22Rv1 (cell line): ENCODE measurements at regions not wholly inside any gene's neighbourhood (a gene's known extent, or its start where the extent isn't known, plus 50 kb on each side); places are given as distances from the start of the nearest gene placed in this dataset.

Experiments used
- H3K27ac ChIP-seq: fragments of 450-650 bp; 2 replicates; pipeline ENCODE4 v1.5.1; 2017
- ZFX ChIP-seq: fragments of 450-650 bp; IDR thresholded peaks from 2 replicates; pipeline ENCODE4 v1.6.1; 2017; ENCODE audit warnings: antibody characterized with exemption, borderline replicate concordance
- TF ChIP-seq, protein P1 (sequence below): fragments of 450-650 bp; IDR thresholded peaks from 2 replicates; pipeline ENCODE4 v1.5.1; 2017; ENCODE audit warnings: mild to moderate bottlenecking

GRCh38 chr11:25357133-25357532 is 860.3 kb downstream of the LUZP2 start:
- H3K27ac ChIP-seq, result no peak overlapping the region
- TF ChIP-seq, protein P1, sequence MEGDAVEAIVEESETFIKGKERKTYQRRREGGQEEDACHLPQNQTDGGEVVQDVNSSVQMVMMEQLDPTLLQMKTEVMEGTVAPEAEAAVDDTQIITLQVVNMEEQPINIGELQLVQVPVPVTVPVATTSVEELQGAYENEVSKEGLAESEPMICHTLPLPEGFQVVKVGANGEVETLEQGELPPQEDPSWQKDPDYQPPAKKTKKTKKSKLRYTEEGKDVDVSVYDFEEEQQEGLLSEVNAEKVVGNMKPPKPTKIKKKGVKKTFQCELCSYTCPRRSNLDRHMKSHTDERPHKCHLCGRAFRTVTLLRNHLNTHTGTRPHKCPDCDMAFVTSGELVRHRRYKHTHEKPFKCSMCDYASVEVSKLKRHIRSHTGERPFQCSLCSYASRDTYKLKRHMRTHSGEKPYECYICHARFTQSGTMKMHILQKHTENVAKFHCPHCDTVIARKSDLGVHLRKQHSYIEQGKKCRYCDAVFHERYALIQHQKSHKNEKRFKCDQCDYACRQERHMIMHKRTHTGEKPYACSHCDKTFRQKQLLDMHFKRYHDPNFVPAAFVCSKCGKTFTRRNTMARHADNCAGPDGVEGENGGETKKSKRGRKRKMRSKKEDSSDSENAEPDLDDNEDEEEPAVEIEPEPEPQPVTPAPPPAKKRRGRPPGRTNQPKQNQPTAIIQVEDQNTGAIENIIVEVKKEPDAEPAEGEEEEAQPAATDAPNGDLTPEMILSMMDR, result no peak
- no peak for TF ChIP-seq ZFX

DNA sequence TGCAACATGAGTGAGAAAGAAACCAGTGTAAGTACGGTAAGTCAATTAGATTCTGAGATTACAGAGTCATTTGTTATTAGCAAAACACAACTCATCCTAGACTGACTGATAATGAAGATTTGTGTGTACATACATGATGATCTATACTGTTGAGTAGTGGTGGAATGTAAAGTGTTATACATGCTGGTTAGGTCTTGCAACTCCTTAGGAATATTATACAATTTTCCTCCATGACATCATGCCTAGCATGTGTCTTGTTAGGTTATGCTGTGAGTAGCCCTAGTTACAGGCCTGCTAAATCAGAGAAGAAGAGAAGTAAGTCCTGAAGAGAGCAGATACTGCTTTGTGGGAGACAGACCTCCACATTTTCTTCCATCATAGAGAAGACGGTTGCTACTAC is 880.6 kb downstream of the LUZP2 start:
- TF ChIP-seq, protein P1, result no peak
- TF ChIP-seq ZFX, result no peak
- H3K27ac ChIP-seq, result no peak overlapping the region

GRCh38 chr11:25396847-25397246 is 900.0 kb downstream of the LUZP2 start:
- no peak overlapping the region for H3K27ac ChIP-seq
- TF ChIP-seq, protein P1, result no peak
- no peak for TF ChIP-seq ZFX

GRCh38 chr11:25408146-25408545 is 911.3 kb downstream of the LUZP2 start:
- no peak overlapping the region for H3K27ac ChIP-seq
- no peak for TF ChIP-seq ZFX
- TF ChIP-seq, protein P1, result no peak

GRCh38 chr11:25415793-25416192 is 916.1 kb upstream of the ANO3 start:
- no peak overlapping the region for H3K27ac ChIP-seq
- TF ChIP-seq, protein P1, result no peak
- no peak for TF ChIP-seq ZFX

DNA sequence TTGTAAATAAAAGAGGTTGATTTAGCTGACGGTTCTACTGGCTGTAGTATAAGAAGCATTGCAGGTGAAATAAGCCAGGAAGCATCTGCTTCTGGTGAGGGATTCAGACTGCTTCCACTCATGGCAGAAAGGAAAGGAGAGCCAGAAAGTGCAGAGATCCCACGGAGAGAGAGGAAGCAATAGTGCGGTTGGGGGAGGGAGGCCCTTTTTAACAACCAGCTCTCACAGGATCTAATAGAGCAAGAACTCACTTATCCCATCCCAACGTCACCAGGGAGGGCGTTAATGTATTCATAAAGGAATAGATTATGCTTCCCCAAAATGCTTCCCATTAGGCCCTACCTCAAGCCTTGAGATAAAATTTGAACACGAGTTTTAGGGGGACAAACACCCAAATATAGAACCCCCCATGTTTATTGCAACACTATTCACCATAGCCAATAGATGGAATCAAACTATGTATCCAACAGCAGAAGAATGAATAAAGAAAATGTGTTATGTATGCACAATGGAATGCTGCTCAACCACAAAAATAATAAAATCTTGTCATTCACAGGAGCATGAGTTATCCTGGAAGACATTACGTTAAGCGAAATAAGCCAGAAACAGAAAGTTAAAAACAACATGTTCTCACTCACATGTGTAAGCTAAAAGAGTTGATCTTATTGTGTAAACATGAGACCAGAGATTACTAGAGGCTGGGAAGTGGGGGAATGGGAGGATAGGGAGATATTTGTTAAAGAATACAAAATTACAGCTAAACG is 908.3 kb upstream of the ANO3 start:
- H3K27ac ChIP-seq, result no peak overlapping the region
- TF ChIP-seq, protein P1, result no peak
- no peak for TF ChIP-seq ZFX

DNA sequence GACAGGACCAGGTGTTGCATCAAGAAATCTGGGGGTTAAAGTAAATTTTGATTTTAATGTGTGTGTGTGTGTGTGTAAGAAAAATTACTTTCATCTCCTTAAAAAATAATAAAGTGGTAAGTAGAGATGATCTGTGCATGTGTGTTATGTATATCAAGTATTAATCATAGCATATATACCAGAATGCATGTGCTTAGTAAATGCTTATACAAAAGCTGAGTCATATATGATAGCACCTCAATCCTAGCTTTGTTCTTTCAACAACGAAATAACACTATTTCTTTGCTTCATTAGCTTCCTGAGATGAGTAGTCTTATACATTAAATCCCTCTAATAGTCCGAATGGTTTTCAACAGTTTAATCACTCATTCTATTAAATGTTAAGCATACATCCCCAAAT is 899.6 kb upstream of the ANO3 start:
- no peak for TF ChIP-seq ZFX
- TF ChIP-seq, protein P1, result no peak
- no peak overlapping the region for H3K27ac ChIP-seq
